Heart left ventricle (tissue), 13 donors: ENCODE measurements at regions not wholly inside any gene's neighbourhood (a gene's known extent, or its start where the extent isn't known, plus 50 kb on each side); places are given as distances from the start of the nearest gene placed in this dataset.

ENCODE experiments used
- CTCF ChIP-seq, 12 donors: fragments of 200-600 bp; sonication (generic) in 4 of 12; IDR thresholded peaks; one replicate each; pipeline versions ENCODE4 v1.5.0 to v1.8.0; 2018 to 2022; ENCODE audit warnings: antibody characterized with exemption in 12 of 12, mild to moderate bottlenecking in 5 of 12
- POLR2A ChIP-seq, 2 donors: fragments of 450-650 bp; IDR thresholded peaks; one replicate each; pipeline ENCODE4 v1.6.1; 2017; ENCODE audit warnings: antibody characterized with exemption in 2 of 2, mild to moderate bottlenecking in 2 of 2, moderate library complexity in 2 of 2
- donor health status: ischemic (EF 13 %, LVEDD 7.1; RV severe dilation, severe dysfunction).
- donor health status: DM: no; HTN: yes; CAD: no.
- donor health status: DM: no; HTN: no; CAD: no.
- donor health status: ischemic (EF 25% LVEDD 6.9; RV normal size, moderate dysfunction).
- donor health status: ischemic (EF 25% LVEDD 5.7; RV mildly dilated, moderate dysfunction).
- donor health status: ischemic (EF 35%, LVEDD 5.7; RV mildly dilated, moderate dysfunction).
- donor health status: nonischemic (EF 11% LVEDD 7.7; RV severe dilation, severe dysfunction).
- donor health status: DM: yes; HTN: yes; CAD: no.
- donor health status: PGD.
- donor health status: ischemic (EF 29% LVEDD 5.4; RV normal size, mild dysfunction).
- donor health status: nonischemic (EF 23%, LVEDD 6.1; RV moderate dilation, normal function).

DNA sequence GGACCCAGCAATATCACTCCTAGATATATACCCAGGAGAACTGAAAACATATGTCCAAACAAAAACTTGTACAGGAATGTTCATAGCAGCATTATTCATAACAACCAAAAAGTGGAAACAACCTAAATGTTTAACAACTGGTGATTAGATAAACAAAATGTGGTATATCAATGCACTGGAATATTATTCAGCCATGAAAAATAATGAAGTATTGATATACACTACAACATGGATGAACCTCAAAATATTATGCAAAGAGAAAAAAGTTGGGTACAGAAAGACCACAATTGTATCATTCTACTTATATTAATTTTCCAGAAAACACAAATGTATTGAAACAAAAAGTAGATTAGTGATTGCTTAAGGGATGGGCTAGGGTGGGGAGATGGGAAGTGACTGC is 498.6 kb downstream of the GRIN2A start:
- no peak for TF ChIP-seq CTCF (IDR thresholded peaks at IDR 0.05)
- TF ChIP-seq POLR2A (IDR thresholded peaks at IDR 0.05), result no peak
